ENCODE measurements at regions not wholly inside any gene's neighbourhood (a gene's known extent, or its start where the extent isn't known, plus 50 kb on each side); places are given as distances from the start of the nearest gene placed in this dataset.

- Histone ChIP-seq H3K4me1 (ENCODE audit: control insufficient read depth, insufficient read depth, low read length) (no peaks in the 10 kb centered on the region), H3K27ac (ENCODE audit: extremely low read depth, low read depth, low read length) (no peak overlapping the region), H3K9me3 (ENCODE audit: control insufficient read depth, insufficient read depth, low read depth, low read length) (no peaks in the 10 kb centered on the region), H3K4me3 (ENCODE audit: low read depth, low read length) (no peak overlapping the region), H3K36me3 (ENCODE audit: control insufficient read depth in 2 of 2, insufficient read depth in 1 of 2, low read length in 2 of 2) (no peaks in the 10 kb centered on the region)
- ChIA-PET POLR2A (no interaction called here), CTCF (no interaction called here)
- no peak for TF ChIP-seq RBAK (tag by site-specific recombination; IDR thresholded peaks at IDR 0.05)
- TF ChIP-seq ZNF514 (tag by site-specific recombination; IDR thresholded peaks at IDR 0.05): no peak
- TF ChIP-seq ZNF239 (tag by site-specific recombination; IDR thresholded peaks at IDR 0.05): no peak
- TF ChIP-seq ZNF416 (tag by site-specific recombination; IDR thresholded peaks at IDR 0.05): no peak
- TF ChIP-seq PRDM4 (tag by site-specific recombination; IDR thresholded peaks at IDR 0.05): no peak
- no peak for TF ChIP-seq OSR2 (tag by site-specific recombination; IDR thresholded peaks at IDR 0.05)
- no peak for TF ChIP-seq ZNF561 (tag by site-specific recombination; IDR thresholded peaks at IDR 0.05; ENCODE audit: borderline replicate concordance)
- no peak for TF ChIP-seq ZNF19 (tag by site-specific recombination; IDR thresholded peaks at IDR 0.05; ENCODE audit: low read depth)
- no peak for TF ChIP-seq ZNF335 (tag by site-specific recombination; conservative IDR thresholded peaks at IDR 0.05)
Measured at GRCh38 chr7:153588586-153588985, 463.6 kb upstream of the DPP6 start.

GRCh38 chr7:153590136-153590535 is 462.1 kb upstream of the DPP6 start:
- no peak for TF ChIP-seq ZNF362 (tag by site-specific recombination; IDR thresholded peaks at IDR 0.05)
- TF ChIP-seq ZEB2 (tag by site-specific recombination; IDR thresholded peaks at IDR 0.05): no peak
- no peak for TF ChIP-seq BCL11B (tag by site-specific recombination; IDR thresholded peaks at IDR 0.05; ENCODE audit: low read depth)
- TF ChIP-seq KLF17 (tag by site-specific recombination; IDR thresholded peaks at IDR 0.05): no peak
- TF ChIP-seq ZNF692 (tag by site-specific recombination; IDR thresholded peaks at IDR 0.05): no peak
- no peak for TF ChIP-seq IKZF3 (tag by site-specific recombination; IDR thresholded peaks at IDR 0.05)
- TF ChIP-seq ZSCAN23 (tag by site-specific recombination; IDR thresholded peaks at IDR 0.05): no peak
- no peak for TF ChIP-seq ZNF175 (tag by site-specific recombination; IDR thresholded peaks at IDR 0.05)
- TF ChIP-seq AEBP2 (tag by site-specific recombination; IDR thresholded peaks at IDR 0.05; ENCODE audit: borderline replicate concordance): no peak
- no peak for TF ChIP-seq ZNF677 (tag by site-specific recombination; IDR thresholded peaks at IDR 0.05)
- TF ChIP-seq TRIM28 (IDR thresholded peaks at IDR 0.05; ENCODE audit: borderline replicate concordance, low read length): no peak
- no peak for TF ChIP-seq ZNF529 (tag by site-specific recombination; IDR thresholded peaks at IDR 0.05; ENCODE audit: insufficient replicate concordance)
- CTCF ChIA-PET: no interaction called here
- no peak overlapping the region for H3K27ac ChIP-seq (ENCODE audit: extremely low read depth, low read depth, low read length)
- H3K4me3 ChIP-seq (ENCODE audit: low read depth, low read length): no peak overlapping the region
- H3K36me3 ChIP-seq (ENCODE audit: control insufficient read depth in 2 of 2, insufficient read depth in 1 of 2, low read length in 2 of 2): no peaks in the 10 kb centered on the region
- H3K4me1 ChIP-seq (ENCODE audit: control insufficient read depth, insufficient read depth, low read length): no peaks in the 10 kb centered on the region
- H3K9me3 ChIP-seq (ENCODE audit: control insufficient read depth, insufficient read depth, low read depth, low read length): no peaks in the 10 kb centered on the region
- POLR2A ChIA-PET: no interaction called here
